ENCODE measurements at regions not wholly inside any gene's neighbourhood (a gene's known extent, or its start where the extent isn't known, plus 50 kb on each side); places are given as distances from the start of the nearest gene placed in this dataset.

DNA sequence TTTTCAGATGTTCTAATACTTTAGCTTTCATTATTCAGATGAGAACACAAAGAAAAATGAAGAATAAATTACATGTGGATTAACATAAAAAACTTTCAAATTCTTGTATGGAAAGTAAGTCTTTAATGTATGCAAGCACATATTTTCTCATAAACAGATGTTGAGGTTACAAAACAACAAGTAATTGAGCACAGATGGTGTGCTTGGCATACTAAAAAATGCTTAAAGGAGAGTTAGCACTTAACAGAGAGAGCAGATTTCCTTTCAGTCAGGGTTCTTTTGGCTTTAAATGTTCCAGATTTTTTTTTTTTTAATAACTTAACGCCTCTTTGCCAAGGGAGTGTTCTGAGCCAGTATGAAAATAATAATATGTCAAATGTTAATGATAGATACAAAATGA, 96.0 kb downstream of the RASSF9 start:
- Histone ChIP-seq H3K4me1 (ENCODE audit: control insufficient read depth, extremely low read depth, insufficient read depth, low read length) (peaks cover 11% of the 10 kb centered on the region), H3K4me2 (ENCODE audit: insufficient read depth, low read length) (no peak overlapping the region), H3K9me3 (replicated peaks; ENCODE audit: control insufficient read depth, insufficient read depth, low read length) (no peaks in the 10 kb centered on the region), H3K36me3 (ENCODE audit: control insufficient read depth in 2 of 2, extremely low read depth in 1 of 2, insufficient read depth in 2 of 2, low read length in 2 of 2) (no peaks in the 10 kb centered on the region), H3K4me3 (replicated peaks in 1 of 3; ENCODE audit: insufficient read depth in 1 of 3, low read depth in 1 of 3, low read length in 3 of 3) (no peak overlapping the region), H3K9ac (replicated peaks; ENCODE audit: extremely low read depth, insufficient read depth, low read length) (no peak overlapping the region), H3K79me2 (ENCODE audit: control insufficient read depth, insufficient read depth, low read length) (no peaks in the 10 kb centered on the region), H3K27ac (ENCODE audit: insufficient read depth, low read depth, low read length) (no peak overlapping the region), H3K27me3 (ENCODE audit: control insufficient read depth in 2 of 2, insufficient read depth in 2 of 2, low read length in 2 of 2) (no peaks in the 10 kb centered on the region), H4K20me1 (replicated peaks; ENCODE audit: control insufficient read depth, extremely low read depth, insufficient read depth, low read length) (no peaks in the 10 kb centered on the region), H3K9me1 (replicated peaks; ENCODE audit: control insufficient read depth, extremely low read depth, insufficient read depth, low read length) (no peaks in the 10 kb centered on the region), H2AFZ (ENCODE audit: low read depth, low read length) (no peak overlapping the region)
- dilution Hi-C loops (cut with MboI; ENCODE audit: extremely low pct_ligation_motif_present, low sequenced_read_pairs): no loop called here
- POLR2A ChIA-PET: no interaction called here
- intact Hi-C loops (cut with micrococcal nuclease): no loop called here
- CTCF ChIA-PET: interaction anchor here (0.9 to 1.1 kb wide), 2 partner anchors 8 to 127 kb away, joined by 3 read pairs; no protein-coding TSS in a partner anchor
- BruUV-seq (replicated peaks): no TSS peak
- DNase-seq (ENCODE audit: low read depth, low spot score) (no peak), FAIRE-seq (no peak)
- TF ChIP-seq POLR2A (IDR thresholded peaks at IDR 0.05; ENCODE audit: low read depth, low read length) (no peak), MAX (IDR thresholded peaks at IDR 0.05; ENCODE audit: insufficient read depth, insufficient read length) (no peak), JUN (IDR thresholded peaks at IDR 0.05; ENCODE audit: borderline replicate concordance, insufficient read depth, insufficient read length, low read depth) (no peak), GATA2 (IDR thresholded peaks at IDR 0.05; ENCODE audit: insufficient read depth, insufficient read length, low read depth, low read length) (no peak), EZH2 (IDR thresholded peaks at IDR 0.05; ENCODE audit: borderline replicate concordance, low read depth, low read length, severe bottlenecking) (no peak), FOS (IDR thresholded peaks at IDR 0.05; ENCODE audit: borderline replicate concordance, insufficient read depth, low read length) (no peak), MYC (IDR thresholded peaks at IDR 0.05; ENCODE audit: low read depth, low read length) (no peak), POLR2AphosphoS5 (IDR thresholded peaks at IDR 0.05; ENCODE audit: insufficient read depth, low read depth, low read length) (no peak)
- TF ChIP-seq, protein P1, sequence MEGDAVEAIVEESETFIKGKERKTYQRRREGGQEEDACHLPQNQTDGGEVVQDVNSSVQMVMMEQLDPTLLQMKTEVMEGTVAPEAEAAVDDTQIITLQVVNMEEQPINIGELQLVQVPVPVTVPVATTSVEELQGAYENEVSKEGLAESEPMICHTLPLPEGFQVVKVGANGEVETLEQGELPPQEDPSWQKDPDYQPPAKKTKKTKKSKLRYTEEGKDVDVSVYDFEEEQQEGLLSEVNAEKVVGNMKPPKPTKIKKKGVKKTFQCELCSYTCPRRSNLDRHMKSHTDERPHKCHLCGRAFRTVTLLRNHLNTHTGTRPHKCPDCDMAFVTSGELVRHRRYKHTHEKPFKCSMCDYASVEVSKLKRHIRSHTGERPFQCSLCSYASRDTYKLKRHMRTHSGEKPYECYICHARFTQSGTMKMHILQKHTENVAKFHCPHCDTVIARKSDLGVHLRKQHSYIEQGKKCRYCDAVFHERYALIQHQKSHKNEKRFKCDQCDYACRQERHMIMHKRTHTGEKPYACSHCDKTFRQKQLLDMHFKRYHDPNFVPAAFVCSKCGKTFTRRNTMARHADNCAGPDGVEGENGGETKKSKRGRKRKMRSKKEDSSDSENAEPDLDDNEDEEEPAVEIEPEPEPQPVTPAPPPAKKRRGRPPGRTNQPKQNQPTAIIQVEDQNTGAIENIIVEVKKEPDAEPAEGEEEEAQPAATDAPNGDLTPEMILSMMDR (IDR thresholded peaks at IDR 0.05; ENCODE audit: extremely low read depth in 1 of 2, insufficient read depth in 1 of 2, low read depth in 1 of 2, low read length in 2 of 2): no peak
